ENCODE measurements at regions not wholly inside any gene's neighbourhood (a gene's known extent, or its start where the extent isn't known, plus 50 kb on each side); places are given as distances from the start of the nearest gene placed in this dataset.

DNA sequence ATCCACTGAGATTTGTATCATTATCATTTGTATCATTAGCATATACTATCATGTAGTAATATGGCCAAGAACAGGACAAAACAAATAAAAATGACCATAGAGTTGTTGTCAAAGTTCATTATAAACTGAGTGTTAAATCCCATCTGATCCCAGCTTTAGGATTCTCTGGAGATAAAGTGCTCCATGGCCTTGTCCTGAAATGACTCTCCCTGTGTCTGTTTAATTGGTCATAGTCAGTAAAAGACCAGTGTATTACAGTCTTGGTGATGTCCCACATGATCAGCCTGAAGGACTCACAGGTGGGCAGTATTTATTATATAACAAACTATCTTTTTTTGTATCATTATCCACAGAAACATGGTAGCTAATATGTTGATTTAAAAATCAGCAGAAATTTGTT is 361.6 kb downstream of the TMEM135 start:
- DNase-seq, result no peak

DNA sequence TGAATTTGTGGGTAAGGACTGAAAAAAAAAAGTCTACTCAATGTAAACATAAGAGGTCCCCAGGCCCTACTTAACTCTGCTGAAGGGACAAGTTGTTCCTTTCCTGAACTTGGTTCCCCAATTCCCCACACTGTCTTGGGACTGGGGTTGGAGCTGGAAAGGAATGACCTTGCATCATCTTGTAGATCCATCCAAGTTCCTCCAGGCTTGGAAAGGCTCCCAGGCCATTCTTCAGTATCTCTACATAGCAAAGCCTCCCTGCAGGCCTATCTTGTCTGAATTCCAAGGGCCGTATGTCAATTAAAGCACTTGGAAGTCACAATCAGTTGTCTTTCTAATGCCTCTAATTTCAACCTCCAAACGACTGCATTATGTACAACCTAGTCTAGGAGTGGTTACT is 361.2 kb downstream of the TMEM135 start:
- no peak for DNase-seq

DNA sequence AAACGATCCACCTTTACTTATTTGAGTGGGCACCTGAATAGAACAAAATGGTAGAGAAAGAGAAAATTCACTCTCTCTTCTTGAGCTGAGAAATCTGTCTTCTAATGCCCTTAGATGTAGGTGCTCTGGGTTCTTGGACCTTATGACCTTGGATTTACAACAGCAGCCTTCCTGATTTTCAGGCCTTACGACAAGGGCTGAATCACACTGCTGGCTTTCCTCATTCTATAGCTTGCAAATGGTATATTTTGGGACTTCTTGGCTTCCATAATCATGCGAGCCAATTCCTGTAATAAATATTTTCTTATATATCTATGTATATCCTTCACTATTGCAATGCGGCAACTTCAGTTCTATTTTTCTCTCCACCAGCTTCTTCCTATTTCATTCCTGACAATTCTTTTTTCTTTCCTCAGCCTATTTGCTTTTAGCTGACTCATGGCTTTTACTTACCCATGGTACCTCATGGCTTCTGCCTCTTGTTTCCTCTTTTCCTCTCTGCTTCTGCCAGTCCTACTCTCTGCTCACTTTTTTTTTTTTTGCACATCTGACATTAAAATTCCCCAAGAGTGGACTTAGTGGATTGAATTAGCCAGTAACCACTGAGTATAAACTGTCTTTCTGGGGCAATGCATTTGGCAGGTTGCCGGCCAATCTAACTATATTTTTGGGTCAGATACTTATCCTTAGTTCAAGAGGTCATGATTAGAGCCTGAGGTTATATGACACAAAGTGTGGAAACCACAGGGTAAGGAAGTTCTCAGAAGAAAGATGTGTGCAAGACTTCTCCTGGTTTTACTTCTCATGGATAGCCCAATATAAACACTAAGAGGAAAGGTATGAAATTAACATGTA is 359.5 kb downstream of the TMEM135 start:
- DNase-seq, result no peak

DNA sequence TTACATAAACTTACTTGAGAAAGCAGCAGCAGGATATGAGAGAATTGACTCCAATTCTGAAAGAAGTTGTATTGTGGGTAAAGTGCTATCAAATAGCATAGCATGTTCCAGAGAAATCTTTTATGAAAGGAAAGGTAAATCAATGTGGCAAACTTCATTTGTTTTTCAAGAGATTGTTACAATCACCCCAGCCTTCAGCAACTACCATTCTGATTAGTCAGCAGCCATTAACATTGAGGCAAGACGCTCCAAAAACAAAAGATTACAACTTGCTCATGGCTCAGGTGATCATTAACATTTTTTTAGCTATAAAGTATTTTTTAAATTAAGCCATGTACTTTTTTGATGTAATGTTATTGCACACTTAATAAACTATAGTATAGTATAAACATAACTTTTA is 357.2 kb downstream of the TMEM135 start:
- no peak for DNase-seq

DNA sequence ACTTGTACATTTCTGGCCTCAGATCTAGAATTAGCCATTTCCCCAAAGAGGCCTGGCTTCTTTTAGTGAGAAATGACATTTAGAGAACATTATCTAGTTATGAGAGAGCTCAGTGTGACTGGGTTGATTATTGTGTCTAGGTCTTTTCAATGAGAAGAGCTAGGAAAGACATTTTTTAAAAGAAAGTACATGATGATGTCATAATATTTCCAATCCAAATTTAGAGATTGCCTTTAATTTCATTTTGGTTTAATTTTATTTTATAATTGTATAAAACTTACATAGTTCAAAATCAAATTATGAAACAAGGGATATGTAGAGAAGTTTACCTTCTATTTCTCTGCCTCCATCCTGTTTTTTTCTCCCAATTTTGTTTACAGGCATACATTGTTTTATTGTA is 354.9 kb downstream of the TMEM135 start:
- DNase-seq, result no peak

DNA sequence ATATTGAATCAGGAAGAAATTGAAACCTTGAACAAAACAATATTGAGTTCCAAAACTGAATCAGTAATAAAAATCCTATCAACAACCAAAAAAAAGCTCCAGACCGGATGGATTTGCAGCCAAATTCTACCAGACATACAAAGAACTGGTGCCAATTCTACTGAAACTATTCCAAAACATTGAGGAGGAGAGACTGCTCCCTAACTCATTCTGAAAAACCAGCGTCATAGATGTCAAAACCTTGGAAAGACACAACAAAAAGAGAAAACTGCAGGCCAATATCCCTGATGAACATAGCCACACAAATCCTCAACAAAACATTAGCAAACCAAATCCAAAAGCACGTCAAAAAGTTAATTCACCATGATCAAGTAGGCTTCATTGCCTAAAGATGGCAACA is 353.8 kb downstream of the TMEM135 start:
- DNase-seq, result no peak

DNA sequence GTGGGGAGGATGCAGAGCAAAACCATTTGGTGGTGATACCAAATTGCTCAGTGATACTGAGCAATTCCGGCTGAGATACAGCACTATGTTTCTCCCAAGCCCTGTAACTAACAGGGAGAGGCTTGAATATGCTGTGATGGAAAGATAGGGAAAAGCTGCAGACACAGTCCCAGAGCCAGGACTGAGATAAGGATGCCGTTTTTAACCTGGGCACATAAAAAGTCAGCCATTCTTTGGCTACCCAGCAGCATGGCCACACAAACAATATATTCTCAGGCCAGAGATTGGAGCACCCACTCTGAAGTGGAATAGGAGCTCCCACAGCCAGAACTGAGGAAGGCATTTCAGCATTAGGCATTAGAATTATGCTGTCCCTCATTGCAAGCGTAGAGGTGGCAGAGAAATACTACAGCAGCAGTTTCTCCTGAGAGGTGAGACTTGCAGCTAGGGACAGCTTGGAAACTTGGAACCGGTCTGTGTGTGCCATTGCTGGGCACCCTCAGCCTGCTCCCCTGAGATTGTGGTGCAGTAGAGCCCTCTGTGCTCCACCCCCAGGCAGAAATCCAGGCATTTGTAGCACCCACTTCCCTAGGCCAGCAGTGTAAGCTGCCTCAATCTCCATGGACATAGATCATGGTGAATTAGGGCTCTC is 346.5 kb downstream of the TMEM135 start:
- no peak for DNase-seq

DNA sequence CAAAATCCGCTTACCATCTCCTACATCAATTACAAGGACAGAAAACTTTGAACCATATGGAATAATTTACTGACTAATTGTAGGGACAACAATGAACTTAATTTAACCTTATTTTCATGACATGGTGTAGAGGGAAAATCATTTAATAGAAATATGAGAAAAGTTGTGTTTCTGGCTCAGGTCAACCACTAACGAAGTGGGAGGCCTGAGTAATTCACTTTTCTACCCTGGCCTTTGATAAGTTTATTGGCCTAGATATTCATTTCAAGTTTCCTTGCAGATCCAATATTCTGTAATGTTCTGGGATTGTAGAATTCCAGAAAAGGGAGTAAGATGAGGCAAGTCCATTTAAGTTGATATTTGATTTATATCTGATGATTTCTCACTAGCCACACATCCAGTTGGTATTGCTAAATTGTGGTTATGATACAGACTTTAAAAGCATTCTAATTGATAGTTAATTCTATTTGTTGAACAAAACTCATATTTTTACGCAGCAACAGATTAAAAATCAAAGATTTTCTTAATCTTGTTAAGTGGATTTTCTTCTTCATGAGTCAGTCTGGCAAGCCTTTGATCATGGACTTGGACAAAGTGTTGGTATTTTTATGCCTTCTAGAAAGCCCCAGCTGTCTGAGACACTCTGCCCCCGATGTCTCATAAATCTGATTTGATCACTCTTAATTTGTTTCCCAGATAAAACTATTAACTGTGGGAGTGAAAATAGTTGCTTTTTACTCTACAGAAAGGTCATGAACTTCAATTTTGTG is 336.5 kb downstream of the TMEM135 start:
- DNase-seq, result no peak
